GM18526 (cell line): ENCODE measurements at regions not wholly inside any gene's neighbourhood (a gene's known extent, or its start where the extent isn't known, plus 50 kb on each side); places are given as distances from the start of the nearest gene placed in this dataset.

Source experiments
- POLR2A ChIP-seq: IDR thresholded peaks from 3 replicates; pipeline ENCODE4 v1.6.1; 2011; ENCODE audit not compliant: insufficient read length; ENCODE audit errors: extremely low read depth

GRCh38 chr22:49394116-49394785, 433.4 kb downstream of the BRD1 start:
- TF ChIP-seq POLR2A: no peak

- TF ChIP-seq POLR2A: no peak
Measured at GRCh38 chr22:49393526-49393925, 434.1 kb downstream of the BRD1 start.

GRCh38 chr22:49392841-49393510, 434.7 kb downstream of the BRD1 start:
- TF ChIP-seq POLR2A: no peak

GRCh38 chr22:49392247-49392646, 435.4 kb downstream of the BRD1 start:
- no peak for TF ChIP-seq POLR2A

GRCh38 chr22:49391436-49391835, 436.2 kb downstream of the BRD1 start:
- no peak for TF ChIP-seq POLR2A

GRCh38 chr22:49390954-49391353, 436.7 kb downstream of the BRD1 start:
- TF ChIP-seq POLR2A: no peak

- TF ChIP-seq POLR2A: no peak
Measured at GRCh38 chr22:49382451-49382735, 445.3 kb downstream of the BRD1 start.

- TF ChIP-seq POLR2A: no peak
Measured at GRCh38 chr22:49381595-49382450, 445.9 kb downstream of the BRD1 start.

GRCh38 chr22:49380828-49381114, 446.9 kb downstream of the BRD1 start:
- no peak for TF ChIP-seq POLR2A

GRCh38 chr22:49380095-49380827, 447.4 kb downstream of the BRD1 start:
- TF ChIP-seq POLR2A: no peak

GRCh38 chr22:49377306-49377705, 450.4 kb downstream of the BRD1 start:
- no peak for TF ChIP-seq POLR2A

GRCh38 chr22:49373801-49374226, 453.9 kb downstream of the BRD1 start:
- TF ChIP-seq POLR2A: no peak

- TF ChIP-seq POLR2A: no peak
Measured at GRCh38 chr22:49373289-49373666, 454.4 kb downstream of the BRD1 start.

GRCh38 chr22:49372530-49373288, 455.0 kb downstream of the BRD1 start:
- TF ChIP-seq POLR2A: no peak

GRCh38 chr22:49372111-49372529, 455.6 kb downstream of the BRD1 start:
- TF ChIP-seq POLR2A: no peak
